WI38 (cell line): ENCODE measurements at regions not wholly inside any gene's neighbourhood (a gene's known extent, or its start where the extent isn't known, plus 50 kb on each side); places are given as distances from the start of the nearest gene placed in this dataset.

ENCODE experiments used
- H3K4me3 ChIP-seq: 2 replicates; pipeline ENCODE4 v1.5.1; 2011; ENCODE audit warnings: low read depth, mild to moderate bottlenecking, control low read depth, low read length
- TF ChIP-seq, protein P1 (sequence below): IDR thresholded peaks from 2 replicates; pipeline ENCODE4 v1.5.1; 2012; ENCODE audit warnings: low read depth, mild to moderate bottlenecking, control low read depth, low read length

GRCh38 chr4:176406736-176407135 is 87.0 kb downstream of the SPCS3 start:
- TF ChIP-seq, protein P1, sequence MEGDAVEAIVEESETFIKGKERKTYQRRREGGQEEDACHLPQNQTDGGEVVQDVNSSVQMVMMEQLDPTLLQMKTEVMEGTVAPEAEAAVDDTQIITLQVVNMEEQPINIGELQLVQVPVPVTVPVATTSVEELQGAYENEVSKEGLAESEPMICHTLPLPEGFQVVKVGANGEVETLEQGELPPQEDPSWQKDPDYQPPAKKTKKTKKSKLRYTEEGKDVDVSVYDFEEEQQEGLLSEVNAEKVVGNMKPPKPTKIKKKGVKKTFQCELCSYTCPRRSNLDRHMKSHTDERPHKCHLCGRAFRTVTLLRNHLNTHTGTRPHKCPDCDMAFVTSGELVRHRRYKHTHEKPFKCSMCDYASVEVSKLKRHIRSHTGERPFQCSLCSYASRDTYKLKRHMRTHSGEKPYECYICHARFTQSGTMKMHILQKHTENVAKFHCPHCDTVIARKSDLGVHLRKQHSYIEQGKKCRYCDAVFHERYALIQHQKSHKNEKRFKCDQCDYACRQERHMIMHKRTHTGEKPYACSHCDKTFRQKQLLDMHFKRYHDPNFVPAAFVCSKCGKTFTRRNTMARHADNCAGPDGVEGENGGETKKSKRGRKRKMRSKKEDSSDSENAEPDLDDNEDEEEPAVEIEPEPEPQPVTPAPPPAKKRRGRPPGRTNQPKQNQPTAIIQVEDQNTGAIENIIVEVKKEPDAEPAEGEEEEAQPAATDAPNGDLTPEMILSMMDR = no peak
- no peak overlapping the region for H3K4me3 ChIP-seq

DNA sequence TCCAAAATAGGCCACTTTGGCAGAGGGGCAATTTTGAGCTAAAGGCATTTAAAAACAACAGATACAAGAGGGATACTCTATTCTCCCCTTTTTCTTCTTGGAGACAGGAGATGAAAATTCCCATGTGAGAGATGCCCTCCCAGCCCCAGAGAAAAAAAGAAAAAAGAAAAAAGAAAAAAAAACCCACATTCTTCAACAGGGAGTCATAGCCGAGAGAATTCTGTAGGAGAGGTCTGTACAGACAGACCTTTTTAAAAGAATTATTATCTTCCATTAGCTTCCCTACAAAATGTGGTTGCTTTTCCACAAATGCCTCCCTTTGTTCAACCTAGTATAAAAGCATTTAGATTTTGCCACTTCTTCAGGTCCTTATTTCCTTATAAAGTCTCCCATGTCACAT is 89.9 kb downstream of the SPCS3 start:
- H3K4me3 ChIP-seq = no peak overlapping the region
- TF ChIP-seq, protein P1 = no peak

- no peak overlapping the region for H3K4me3 ChIP-seq
- TF ChIP-seq, protein P1 = no peak
Observed at GRCh38 chr4:176413171-176413570, 93.4 kb downstream of the SPCS3 start.

GRCh38 chr4:176422001-176422400 is 102.2 kb downstream of the SPCS3 start:
- H3K4me3 ChIP-seq = no peak overlapping the region
- TF ChIP-seq, protein P1 = no peak

DNA sequence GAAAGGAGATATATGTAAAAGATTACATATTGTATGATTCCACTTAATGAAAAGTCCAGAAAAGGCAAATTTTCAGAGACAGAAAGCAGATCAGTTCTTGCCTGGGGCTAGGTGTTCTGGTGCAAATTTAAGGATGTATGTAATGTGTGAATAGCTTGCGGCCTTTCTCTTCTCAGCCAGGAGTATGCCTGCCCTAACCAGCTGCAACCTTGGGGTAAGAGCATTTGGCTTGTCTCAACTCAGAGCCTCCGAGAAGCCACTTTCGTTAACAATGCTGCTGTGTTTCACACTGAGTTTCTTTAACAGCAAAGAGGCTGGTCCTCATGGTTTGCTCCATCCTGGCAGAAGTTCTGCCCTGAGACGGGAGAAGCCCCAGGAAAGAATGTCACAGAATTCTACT is 102.7 kb downstream of the SPCS3 start:
- H3K4me3 ChIP-seq = no peak overlapping the region
- TF ChIP-seq, protein P1 = no peak

DNA sequence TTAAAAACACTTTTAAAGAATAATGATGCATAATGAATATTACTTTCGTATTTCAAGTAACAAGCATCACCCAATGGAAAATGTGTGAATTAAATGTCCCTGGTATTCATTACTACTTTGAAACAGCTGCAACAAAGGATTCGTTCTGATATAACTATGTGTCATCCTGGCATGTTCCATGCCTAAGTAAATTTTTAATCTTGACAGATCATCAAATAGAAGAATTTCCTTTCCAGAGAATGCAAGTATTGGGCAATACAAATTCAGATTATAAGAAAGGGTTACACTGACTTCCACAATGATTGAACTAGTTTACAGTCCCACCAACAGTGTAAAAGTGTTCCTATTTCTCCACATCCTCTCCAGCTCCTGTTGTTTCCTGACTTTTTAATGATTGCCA is 105.3 kb downstream of the SPCS3 start:
- TF ChIP-seq, protein P1 = no peak
- H3K4me3 ChIP-seq = no peak overlapping the region

- TF ChIP-seq, protein P1 = no peak
Observed at GRCh38 chr4:176432811-176433540, 113.2 kb downstream of the SPCS3 start.

More at GRCh38 chr4:176432811-176433540, 113.2 kb downstream of the SPCS3 start:
- no peak overlapping the region for H3K4me3 ChIP-seq
